Stimulated activated CD8-positive, alpha-beta memory T cell treated with anti-CD3 and anti-CD28 coated beads, Interleukin-12 subunit alpha, Interleukin-12 subunit beta, amount 100 ng/mL, for 1 hour (primary cell): ENCODE measurements at regions not wholly inside any gene's neighbourhood (a gene's known extent, or its start where the extent isn't known, plus 50 kb on each side); places are given as distances from the start of the nearest gene placed in this dataset.

ENCODE experiments used
- DNase-seq: peaks from one replicate; pipeline ENCODE4 v3.0.0-alpha.2; 2020; ENCODE audit warnings: low read depth

DNA sequence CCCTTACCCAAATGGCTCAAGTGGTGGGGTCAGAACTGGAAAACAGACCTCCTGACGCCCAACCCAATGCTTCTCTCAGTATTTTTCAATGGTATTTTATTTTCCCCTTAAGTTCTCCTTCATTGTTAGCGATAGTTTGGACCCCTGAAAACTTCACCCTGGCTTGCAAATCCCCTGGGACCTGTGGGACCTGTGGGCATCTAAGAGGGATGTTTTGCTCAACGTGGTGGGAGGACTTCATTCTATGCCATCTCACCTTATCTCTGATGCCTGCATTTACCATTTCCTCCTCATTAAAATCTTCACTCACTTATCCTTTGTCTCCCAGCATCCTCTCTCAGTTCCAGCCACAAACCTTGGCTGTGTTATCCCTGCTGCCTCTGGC, 59.4 kb upstream of the GZMB start:
- no peak for DNase-seq

DNA sequence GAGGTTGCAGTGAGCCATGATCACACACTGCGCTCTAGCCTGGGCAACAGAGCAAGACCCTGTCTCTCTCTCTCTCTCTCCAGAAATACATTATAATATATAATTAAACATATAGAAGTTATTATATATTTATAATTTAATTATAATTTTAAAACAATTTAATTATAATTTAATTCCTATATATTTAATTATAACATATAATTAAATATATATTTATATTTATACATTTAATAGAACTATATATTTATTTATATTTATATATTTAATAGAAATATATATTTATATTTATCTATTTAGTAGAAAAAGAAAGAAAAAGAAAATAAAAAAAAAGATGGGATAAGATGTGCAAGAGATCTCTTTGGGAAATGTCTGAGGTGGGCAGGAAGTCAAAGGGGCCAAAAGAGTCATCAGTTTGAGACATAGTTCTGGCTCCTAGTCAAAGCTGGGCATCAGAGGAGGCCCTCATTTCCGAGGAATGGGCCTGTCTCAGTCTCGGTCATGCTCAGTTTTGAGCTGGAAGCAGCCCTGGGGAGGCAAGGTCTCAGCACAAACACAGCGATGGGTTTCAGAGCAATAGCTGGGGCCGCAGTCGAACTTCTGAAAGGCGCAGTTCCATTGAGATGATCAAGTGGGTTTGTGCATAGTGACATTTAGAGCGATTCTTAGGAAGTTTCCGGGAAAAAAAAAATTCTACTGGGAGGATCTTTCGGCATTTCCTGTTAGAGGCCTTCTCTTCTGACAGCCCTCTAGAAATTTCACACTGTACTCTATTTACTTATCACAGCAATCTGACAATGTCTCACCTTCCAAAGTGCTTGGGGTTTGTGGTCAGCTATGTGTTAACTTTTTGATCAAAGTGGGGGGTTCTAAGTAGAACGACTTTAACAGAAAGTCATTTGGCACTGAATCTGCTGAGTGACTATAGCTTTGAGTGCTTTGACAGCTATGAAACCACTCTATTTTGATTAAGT, 58.7 kb upstream of the GZMB start:
- DNase-seq = peak; percentile 32

DNA sequence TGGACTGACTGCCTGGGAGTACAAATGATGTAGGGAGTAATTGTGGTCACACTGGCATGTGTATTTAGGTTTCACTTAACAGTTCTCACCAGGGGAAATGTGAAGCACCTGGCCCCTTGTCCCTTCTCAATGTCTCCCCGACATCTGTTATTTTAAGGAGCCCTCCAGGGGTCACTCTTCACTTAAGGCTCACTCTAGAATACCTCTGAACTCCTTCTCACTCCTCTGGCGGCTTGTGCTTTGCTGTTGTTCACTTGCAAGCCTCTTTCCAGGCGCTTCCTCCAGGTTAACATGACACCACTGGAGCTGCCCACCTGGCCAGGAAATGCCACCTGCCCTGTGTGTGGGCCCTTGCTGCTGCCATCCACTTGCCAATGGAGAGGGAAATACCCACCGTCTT, 56.5 kb upstream of the GZMB start:
- no peak for DNase-seq

DNA sequence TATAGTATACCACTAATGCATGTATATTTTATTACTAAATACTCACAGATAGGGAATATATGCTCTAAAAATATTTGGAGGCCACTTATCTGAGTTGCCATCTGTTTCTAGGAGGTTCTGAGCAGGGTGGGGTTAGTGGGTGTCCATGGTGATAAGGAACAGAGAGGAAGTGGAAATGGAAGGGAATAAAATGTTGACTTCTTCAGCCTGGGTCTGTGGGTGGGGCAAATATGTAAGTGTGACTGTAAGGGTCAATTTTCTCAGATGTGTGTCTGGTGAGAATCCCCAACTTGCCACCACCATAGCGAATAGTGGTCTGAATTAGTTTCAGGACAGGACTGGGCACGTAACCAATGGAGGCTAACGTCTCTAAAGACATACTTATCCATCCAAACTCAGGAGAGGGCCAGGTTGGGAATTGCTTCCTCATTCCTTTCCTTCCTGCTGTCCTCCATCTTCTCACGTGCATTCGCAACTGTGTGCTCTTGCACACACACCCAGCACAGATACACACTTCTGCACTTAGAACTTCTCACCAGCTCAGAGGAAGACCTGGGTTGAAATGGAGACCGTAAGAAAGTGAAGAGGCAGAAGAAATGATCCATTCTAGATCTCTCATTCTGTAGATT, 54.2 kb upstream of the GZMB start:
- no peak for DNase-seq
